Thoracic aorta (tissue), 2 donors: ENCODE measurements at regions not wholly inside any gene's neighbourhood (a gene's known extent, or its start where the extent isn't known, plus 50 kb on each side); places are given as distances from the start of the nearest gene placed in this dataset.
A peak's percentile ranks its signal among the peaks of the same experiment; 100 is the strongest.

Source experiments
- ATAC-seq: fragments of 150-250 bp; one replicate; pipeline ENCODE4 v1.8.0; 2017; ENCODE audit warnings: low read depth; ENCODE audit not compliant: insufficient number of reproducible peaks, low FRiP score
- DNase-seq: peaks from one replicate; pipeline ENCODE4 v3.0.0-alpha.2; 2020; ENCODE audit warnings: low spot score
- H3K27ac ChIP-seq, 2 donors: fragments of 200-600 bp; sonication (generic); 1 replicate in 1 of 2; 2 replicates in 1 of 2; pipeline ENCODE4 v1.5.1; 2016; ENCODE audit warnings: mild to moderate bottlenecking in 2 of 2, moderate library complexity in 2 of 2
- H3K27me3 ChIP-seq: fragments of 200-600 bp; sonication (generic); replicated peaks from 2 replicates; pipeline ENCODE4 v1.6.0; 2016; ENCODE audit warnings: mild to moderate bottlenecking; ENCODE audit not compliant: insufficient read depth
- H3K36me3 ChIP-seq: fragments of 200-600 bp; sonication (generic); one replicate; pipeline ENCODE4 v1.5.1; 2016
- H3K4me1 ChIP-seq, 2 donors: fragments of 200-600 bp; sonication (generic); 1 replicate in 1 of 2; 2 replicates in 1 of 2; pipeline versions ENCODE4 v1.5.1 to v1.6.0; 2016; ENCODE audit warnings: low read depth in 2 of 2, mild to moderate bottlenecking in 1 of 2; ENCODE audit not compliant: control insufficient read depth in 1 of 2
- H3K4me3 ChIP-seq: fragments of 200-600 bp; sonication (generic); 2 replicates; pipeline ENCODE4 v1.5.1; 2016; ENCODE audit warnings: mild to moderate bottlenecking
- H3K9me3 ChIP-seq: fragments of 200-600 bp; sonication (generic); 2 replicates; pipeline ENCODE4 v1.5.1; 2016
- TF ChIP-seq, protein P1 (sequence below): fragments of 200-600 bp; sonication (generic); IDR thresholded peaks from one replicate; pipeline ENCODE4 v1.5.1; 2019; ENCODE audit warnings: antibody characterized with exemption

DNA sequence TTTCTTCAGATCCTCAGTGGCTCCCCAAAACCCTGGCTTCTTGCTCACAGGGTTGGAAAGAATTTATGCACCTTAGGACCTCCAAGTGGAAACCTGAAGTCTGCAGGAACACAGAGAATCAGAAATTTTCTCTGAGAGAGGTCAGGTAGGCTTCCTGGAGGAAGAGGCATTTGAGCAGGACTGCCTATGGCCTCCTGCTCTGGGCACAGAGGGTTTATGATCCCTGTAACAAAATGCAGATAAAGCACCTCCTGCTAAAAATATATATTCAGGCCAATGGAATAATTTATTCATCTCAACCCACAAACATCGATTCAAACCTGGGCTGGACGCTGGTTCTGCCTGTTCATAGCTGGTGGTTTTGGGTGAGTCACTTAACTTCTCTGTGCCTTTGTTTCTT lies 68.1 kb upstream of the FGF3 start:
- H3K9me3 ChIP-seq: no peaks in the 10 kb centered on the region
- TF ChIP-seq, protein P1, sequence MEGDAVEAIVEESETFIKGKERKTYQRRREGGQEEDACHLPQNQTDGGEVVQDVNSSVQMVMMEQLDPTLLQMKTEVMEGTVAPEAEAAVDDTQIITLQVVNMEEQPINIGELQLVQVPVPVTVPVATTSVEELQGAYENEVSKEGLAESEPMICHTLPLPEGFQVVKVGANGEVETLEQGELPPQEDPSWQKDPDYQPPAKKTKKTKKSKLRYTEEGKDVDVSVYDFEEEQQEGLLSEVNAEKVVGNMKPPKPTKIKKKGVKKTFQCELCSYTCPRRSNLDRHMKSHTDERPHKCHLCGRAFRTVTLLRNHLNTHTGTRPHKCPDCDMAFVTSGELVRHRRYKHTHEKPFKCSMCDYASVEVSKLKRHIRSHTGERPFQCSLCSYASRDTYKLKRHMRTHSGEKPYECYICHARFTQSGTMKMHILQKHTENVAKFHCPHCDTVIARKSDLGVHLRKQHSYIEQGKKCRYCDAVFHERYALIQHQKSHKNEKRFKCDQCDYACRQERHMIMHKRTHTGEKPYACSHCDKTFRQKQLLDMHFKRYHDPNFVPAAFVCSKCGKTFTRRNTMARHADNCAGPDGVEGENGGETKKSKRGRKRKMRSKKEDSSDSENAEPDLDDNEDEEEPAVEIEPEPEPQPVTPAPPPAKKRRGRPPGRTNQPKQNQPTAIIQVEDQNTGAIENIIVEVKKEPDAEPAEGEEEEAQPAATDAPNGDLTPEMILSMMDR: no peak
- no peaks in the 10 kb centered on the region for H3K36me3 ChIP-seq
- peaks cover 0 to 9% of the 10 kb centered on the region in 2 donors for H3K4me1 ChIP-seq
- H3K4me3 ChIP-seq: no peak overlapping the region
- DNase-seq (no peak), ATAC-seq (no peak)
- H3K27me3 ChIP-seq: no peaks in the 10 kb centered on the region
- H3K27ac ChIP-seq: no peak overlapping the region

DNA sequence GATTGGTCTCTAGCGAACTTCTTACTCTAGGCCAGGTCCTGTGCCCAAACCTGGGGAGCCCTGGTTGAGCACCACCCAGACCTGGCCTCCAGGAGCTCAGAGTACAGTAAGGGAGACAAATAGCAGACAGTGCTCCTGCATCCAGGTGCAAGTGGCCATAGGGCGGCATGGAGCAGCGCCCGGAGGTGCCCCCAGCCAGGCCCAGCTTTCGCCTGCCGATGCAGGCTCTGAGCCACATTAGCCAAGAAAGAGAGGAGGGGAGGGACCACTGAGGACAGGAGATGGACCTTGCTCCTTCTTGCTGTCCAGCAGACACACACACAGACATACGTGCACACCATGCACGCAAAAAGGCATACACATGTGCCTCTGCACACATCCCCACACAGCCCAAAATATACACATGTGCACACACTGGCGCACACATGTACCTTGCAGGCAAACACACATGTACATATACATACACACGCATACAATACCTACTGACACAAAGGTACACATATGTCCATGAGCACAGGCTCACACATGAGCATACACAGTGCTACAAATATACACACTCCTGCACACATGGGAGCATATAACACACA lies 68.7 kb upstream of the FGF3 start:
- Histone ChIP-seq H3K27me3 (no peaks in the 10 kb centered on the region), H3K4me3 (no peak overlapping the region), H3K27ac (no peak overlapping the region), H3K9me3 (no peaks in the 10 kb centered on the region), H3K36me3 (no peaks in the 10 kb centered on the region), H3K4me1 (peaks cover 0 to 9% of the 10 kb centered on the region in 2 donors)
- no peak for DNase-seq
- TF ChIP-seq, protein P1: no peak
- ATAC-seq: no peak

DNA sequence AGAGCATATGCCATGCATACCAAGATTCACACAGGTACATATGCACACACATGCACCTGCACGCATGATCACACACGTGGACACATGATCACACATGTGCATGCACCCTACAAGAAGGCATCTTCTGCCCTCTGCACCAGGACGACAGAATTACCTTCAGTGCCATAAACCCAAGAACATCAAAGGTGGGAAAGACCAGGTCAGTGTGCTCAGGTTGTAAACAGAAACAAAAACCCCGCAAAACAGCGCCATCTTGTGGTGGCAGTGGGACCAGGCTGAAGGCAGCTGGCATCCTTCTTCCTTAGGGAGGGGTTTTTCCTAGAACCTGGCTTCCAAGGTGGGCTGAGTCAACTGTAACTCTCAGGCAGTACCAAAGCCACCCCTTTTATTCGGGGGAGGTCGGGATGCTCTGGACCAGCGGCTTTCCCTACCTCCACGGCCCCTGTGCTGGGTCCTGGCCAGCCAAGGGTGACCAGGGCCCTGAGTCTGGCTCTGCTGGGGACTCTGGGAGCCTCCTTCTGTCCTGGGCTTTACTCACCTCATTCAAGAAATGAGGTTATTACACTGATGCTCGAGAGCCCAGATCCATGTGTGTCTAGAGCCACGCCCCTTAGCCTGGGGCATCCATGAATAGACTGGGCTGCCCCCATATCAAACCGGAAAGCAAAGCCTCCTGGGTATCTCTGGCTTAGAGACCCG lies 69.4 kb upstream of the FGF3 start:
- Histone ChIP-seq H3K9me3 (no peaks in the 10 kb centered on the region), H3K27ac (no peak overlapping the region), H3K4me1 (peaks cover 0 to 9% of the 10 kb centered on the region in 2 donors), H3K36me3 (no peaks in the 10 kb centered on the region), H3K4me3 (no peak overlapping the region), H3K27me3 (no peaks in the 10 kb centered on the region)
- TF ChIP-seq, protein P1: peak; percentile 83
- no peak for ATAC-seq
- no peak for DNase-seq

DNA sequence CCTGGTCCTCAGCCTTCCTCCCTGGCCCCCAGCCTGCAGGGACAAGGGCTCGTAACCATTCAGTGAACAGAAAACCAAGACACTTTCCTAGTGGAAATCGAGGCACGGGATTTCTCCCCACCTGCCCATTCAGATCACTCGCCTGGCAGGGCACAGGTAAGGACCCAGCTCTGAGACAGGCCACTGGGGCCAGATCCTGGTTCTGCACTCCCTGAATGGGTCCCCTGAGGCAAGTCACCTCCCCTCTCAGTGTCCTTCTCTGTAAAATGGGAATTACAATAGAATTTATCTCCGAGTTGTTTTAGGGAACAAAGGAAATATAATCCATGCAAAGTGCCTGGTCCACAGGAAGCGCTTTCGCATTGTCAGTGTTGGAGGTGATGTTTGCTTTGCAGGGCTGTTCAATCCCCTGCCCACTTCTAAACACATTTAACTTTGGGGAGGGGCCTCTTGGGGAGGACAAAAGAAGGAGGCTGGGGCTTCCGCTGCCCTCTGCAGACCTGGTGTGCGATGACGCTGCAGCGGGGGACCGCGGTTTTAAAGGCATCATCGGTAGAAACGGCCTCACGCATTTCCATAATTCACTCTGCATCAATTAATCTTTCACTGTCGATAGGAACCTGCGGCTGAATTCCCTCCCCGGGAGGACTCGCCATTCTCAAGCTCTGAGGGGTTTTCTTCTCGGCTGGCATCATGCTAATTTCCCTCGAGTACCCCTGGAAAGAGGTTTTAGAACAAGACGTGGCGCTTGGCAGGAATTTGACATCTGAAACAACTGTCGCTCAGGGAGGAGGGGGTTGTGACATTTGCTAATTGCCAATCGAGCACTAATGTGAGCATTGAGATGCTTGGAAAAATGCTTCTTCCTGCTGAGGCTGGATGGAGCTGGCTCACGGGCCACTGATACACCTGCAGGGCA lies 70.4 kb upstream of the FGF3 start:
- Histone ChIP-seq H3K4me1 (peaks cover 0 to 9% of the 10 kb centered on the region in 2 donors), H3K27ac (no peak overlapping the region), H3K36me3 (no peaks in the 10 kb centered on the region), H3K9me3 (no peaks in the 10 kb centered on the region), H3K27me3 (no peaks in the 10 kb centered on the region), H3K4me3 (no peak overlapping the region)
- ATAC-seq (no peak), DNase-seq (no peak)
- TF ChIP-seq, protein P1: no peak

DNA sequence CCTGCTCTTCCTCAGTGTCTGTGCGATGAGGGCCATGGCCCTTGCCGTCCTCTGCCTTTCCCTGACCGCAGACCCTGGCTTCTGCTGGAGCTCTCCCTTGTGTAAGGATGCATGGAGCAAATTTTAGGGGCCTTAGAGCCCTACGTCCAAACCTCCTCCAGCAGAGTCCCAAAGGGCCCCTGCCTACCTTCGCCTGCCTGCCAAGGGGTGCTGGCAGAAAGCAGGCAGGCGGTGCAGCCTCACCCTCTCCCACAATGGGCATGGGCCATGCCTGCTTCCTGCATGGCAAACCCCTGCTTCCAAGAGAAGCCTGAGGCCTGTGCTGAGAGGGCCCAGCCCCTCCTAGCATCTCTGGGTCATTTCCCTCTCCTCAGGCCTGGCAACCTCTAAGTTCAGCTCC lies 71.3 kb upstream of the FGF3 start:
- Histone ChIP-seq H3K27me3 (no peaks in the 10 kb centered on the region), H3K9me3 (no peaks in the 10 kb centered on the region), H3K4me3 (no peak overlapping the region), H3K36me3 (no peaks in the 10 kb centered on the region), H3K4me1 (peaks cover 0 to 9% of the 10 kb centered on the region in 2 donors), H3K27ac (no peak overlapping the region)
- TF ChIP-seq, protein P1: no peak
- DNase-seq (no peak), ATAC-seq (no peak)
